ENCODE measurements at regions not wholly inside any gene's neighbourhood (a gene's known extent, or its start where the extent isn't known, plus 50 kb on each side); places are given as distances from the start of the nearest gene placed in this dataset.

DNA sequence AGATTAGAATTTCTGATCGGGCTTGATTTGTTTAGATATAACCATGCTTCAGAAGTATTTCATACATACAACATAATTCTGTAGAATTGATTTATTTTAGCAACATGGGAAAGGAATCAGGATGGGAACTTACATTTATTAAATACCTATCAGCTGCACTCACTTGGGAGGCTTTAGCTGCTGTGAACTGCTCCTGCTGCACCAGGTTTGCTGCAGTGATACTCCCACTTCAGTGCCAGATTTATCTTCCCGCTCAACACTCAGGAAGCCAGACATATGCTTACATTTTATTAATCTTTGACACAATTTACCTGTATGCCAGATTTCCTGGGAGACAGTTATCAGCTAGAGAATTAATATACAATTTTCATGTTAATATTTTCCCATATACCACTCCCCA lies 64.0 kb upstream of the PLCXD3 start:
- H3K36me3 ChIP-seq (ENCODE audit: insufficient read depth, low read length) = no peaks in the 10 kb centered on the region

More for the DNA sequence above, 64.0 kb upstream of the PLCXD3 start:
- Mint-ChIP-seq H3K27me3 (peaks cover 9% of the 10 kb centered on the region), H3K27ac (no peak overlapping the region), H3K4me1 (ENCODE audit: low read depth) (no peaks in the 10 kb centered on the region), H3K36me3 (ENCODE audit: low read depth) (no peaks in the 10 kb centered on the region), H3K9me3 (peaks cover 2% of the 10 kb centered on the region), H3K4me3 (no peak overlapping the region)
- Histone ChIP-seq H3K4me1 (ENCODE audit: insufficient read depth, low read length) (no peaks in the 10 kb centered on the region), H3K9me3 (ENCODE audit: control insufficient read depth in 1 of 2, insufficient read depth in 1 of 2, low read length in 2 of 2) (no peaks in the 10 kb centered on the region), H3K27ac (ENCODE audit: low read depth in 1 of 2, low read length in 2 of 2) (no peak overlapping the region), H3K27me3 (ENCODE audit: control insufficient read depth in 1 of 2, insufficient read depth in 2 of 2, low read length in 2 of 2) (peaks cover 0 to 2% of the 10 kb centered on the region in 2 experiments), H3K4me3 (ENCODE audit: low read length) (no peak overlapping the region)
- CTCF ChIA-PET = no interaction called here
- intact Hi-C loops (cut with DNase I, micrococcal nuclease) = no loop called here
- POLR2A ChIA-PET = no interaction called here
- DNase-seq = no peak
- ATAC-seq (ENCODE audit: poor library complexity) = no peak
- TF ChIP-seq, protein P1, sequence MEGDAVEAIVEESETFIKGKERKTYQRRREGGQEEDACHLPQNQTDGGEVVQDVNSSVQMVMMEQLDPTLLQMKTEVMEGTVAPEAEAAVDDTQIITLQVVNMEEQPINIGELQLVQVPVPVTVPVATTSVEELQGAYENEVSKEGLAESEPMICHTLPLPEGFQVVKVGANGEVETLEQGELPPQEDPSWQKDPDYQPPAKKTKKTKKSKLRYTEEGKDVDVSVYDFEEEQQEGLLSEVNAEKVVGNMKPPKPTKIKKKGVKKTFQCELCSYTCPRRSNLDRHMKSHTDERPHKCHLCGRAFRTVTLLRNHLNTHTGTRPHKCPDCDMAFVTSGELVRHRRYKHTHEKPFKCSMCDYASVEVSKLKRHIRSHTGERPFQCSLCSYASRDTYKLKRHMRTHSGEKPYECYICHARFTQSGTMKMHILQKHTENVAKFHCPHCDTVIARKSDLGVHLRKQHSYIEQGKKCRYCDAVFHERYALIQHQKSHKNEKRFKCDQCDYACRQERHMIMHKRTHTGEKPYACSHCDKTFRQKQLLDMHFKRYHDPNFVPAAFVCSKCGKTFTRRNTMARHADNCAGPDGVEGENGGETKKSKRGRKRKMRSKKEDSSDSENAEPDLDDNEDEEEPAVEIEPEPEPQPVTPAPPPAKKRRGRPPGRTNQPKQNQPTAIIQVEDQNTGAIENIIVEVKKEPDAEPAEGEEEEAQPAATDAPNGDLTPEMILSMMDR (IDR thresholded peaks at IDR 0.05) = no peak
